BJ (cell line): ENCODE measurements at regions not wholly inside any gene's neighbourhood (a gene's known extent, or its start where the extent isn't known, plus 50 kb on each side); places are given as distances from the start of the nearest gene placed in this dataset.

Source experiments
- CTCF ChIA-PET: fragments of 350-600 bp; formaldehyde crosslinking; extraction: SDS; loops from one replicate; lab custom pipeline; 2021; ENCODE audit warnings: antibody characterized with exemption, inconsistent platforms; lab: Yijun Ruan, JAX
- POLR2A ChIA-PET: fragments of 300-600 bp; sonication (Branson Sonifier 250); formaldehyde crosslinking; extraction: SDS; loops from one replicate; lab custom pipeline; 2021; ENCODE audit warnings: antibody characterized with exemption; lab: Charles Lee
- DNase-seq: peaks from one replicate; pipeline ENCODE4 v3.0.0-alpha.2; 2011; ENCODE audit warnings: low read depth
- H3K27me3 ChIP-seq: 2 replicates; pipeline ENCODE4 v1.6.0; 2011; ENCODE audit warnings: low read length; ENCODE audit not compliant: control insufficient read depth, insufficient read depth
- H3K36me3 ChIP-seq: 2 replicates; pipeline ENCODE4 v1.5.1; 2011; ENCODE audit warnings: low read length; ENCODE audit not compliant: control insufficient read depth, insufficient read depth
- H3K4me3 ChIP-seq: 2 replicates; pipeline ENCODE4 v1.5.1; 2011; ENCODE audit warnings: low read depth, mild to moderate bottlenecking, control low read depth, low read length
- CTCF ChIP-seq: IDR thresholded peaks from 2 replicates; pipeline ENCODE4 v1.5.1; 2011; ENCODE audit warnings: low read depth, mild to moderate bottlenecking, control low read depth, inconsistent platforms, low read length, moderate library complexity; ENCODE audit not compliant: insufficient read depth

GRCh38 chr1:164263540-164263939, 295.4 kb upstream of the PBX1 start:
- ChIA-PET CTCF (interaction anchor here (0.7 kb wide), 1 partner anchor 17 kb away, joined by 3 read pairs; no protein-coding TSS in a partner anchor), POLR2A (no interaction called here)
- DNase-seq = no peak
- H3K27me3 ChIP-seq = no peaks in the 10 kb centered on the region
- H3K36me3 ChIP-seq = no peaks in the 10 kb centered on the region
- H3K4me3 ChIP-seq = no peak overlapping the region
- no peak for TF ChIP-seq CTCF

- CTCF ChIA-PET = no interaction called here
- TF ChIP-seq CTCF = no peak
- DNase-seq = no peak
- no peak overlapping the region for H3K4me3 ChIP-seq
- no peaks in the 10 kb centered on the region for H3K27me3 ChIP-seq
- POLR2A ChIA-PET = interaction anchor here (0.6 kb wide), 1 partner anchor 815 kb away, joined by 4 read pairs; no protein-coding TSS in a partner anchor
- no peaks in the 10 kb centered on the region for H3K36me3 ChIP-seq
Observed at GRCh38 chr1:164265232-164265631, 293.8 kb upstream of the PBX1 start.

GRCh38 chr1:164272156-164272555, 286.8 kb upstream of the PBX1 start:
- no peak for DNase-seq
- ChIA-PET CTCF (no interaction called here), POLR2A (no interaction called here)
- no peaks in the 10 kb centered on the region for H3K27me3 ChIP-seq
- no peak for TF ChIP-seq CTCF
- no peaks in the 10 kb centered on the region for H3K36me3 ChIP-seq
- H3K4me3 ChIP-seq = no peak overlapping the region

GRCh38 chr1:164296172-164296571, 262.8 kb upstream of the PBX1 start:
- no peaks in the 10 kb centered on the region for H3K27me3 ChIP-seq
- no peak for DNase-seq
- no peak overlapping the region for H3K4me3 ChIP-seq
- no peaks in the 10 kb centered on the region for H3K36me3 ChIP-seq
- ChIA-PET CTCF (interaction anchor here (1.2 kb wide), 1 partner anchor 777 kb away, joined by 3 read pairs; no protein-coding TSS in a partner anchor), POLR2A (no interaction called here)
- TF ChIP-seq CTCF = no peak

- no peaks in the 10 kb centered on the region for H3K36me3 ChIP-seq
- no peak for TF ChIP-seq CTCF
- H3K27me3 ChIP-seq = no peaks in the 10 kb centered on the region
- POLR2A ChIA-PET = no interaction called here
- no peak for DNase-seq
- CTCF ChIA-PET = no interaction called here
- H3K4me3 ChIP-seq = no peak overlapping the region
Observed at GRCh38 chr1:164308101-164308500, 250.9 kb upstream of the PBX1 start.
